GM12875 (cell line): ENCODE measurements at regions not wholly inside any gene's neighbourhood (a gene's known extent, or its start where the extent isn't known, plus 50 kb on each side); places are given as distances from the start of the nearest gene placed in this dataset.

Experiments
- H3K4me3 ChIP-seq: one replicate; pipeline ENCODE4 v1.5.1; 2011; ENCODE audit warnings: low read depth, low read length, control low read depth
- TF ChIP-seq, protein P1 (sequence below): IDR thresholded peaks from 2 replicates; pipeline ENCODE4 v1.5.1; 2011; ENCODE audit warnings: low read depth, mild to moderate bottlenecking, control low read depth, inconsistent platforms, low read length, moderate library complexity, borderline replicate concordance; ENCODE audit not compliant: insufficient read depth

DNA sequence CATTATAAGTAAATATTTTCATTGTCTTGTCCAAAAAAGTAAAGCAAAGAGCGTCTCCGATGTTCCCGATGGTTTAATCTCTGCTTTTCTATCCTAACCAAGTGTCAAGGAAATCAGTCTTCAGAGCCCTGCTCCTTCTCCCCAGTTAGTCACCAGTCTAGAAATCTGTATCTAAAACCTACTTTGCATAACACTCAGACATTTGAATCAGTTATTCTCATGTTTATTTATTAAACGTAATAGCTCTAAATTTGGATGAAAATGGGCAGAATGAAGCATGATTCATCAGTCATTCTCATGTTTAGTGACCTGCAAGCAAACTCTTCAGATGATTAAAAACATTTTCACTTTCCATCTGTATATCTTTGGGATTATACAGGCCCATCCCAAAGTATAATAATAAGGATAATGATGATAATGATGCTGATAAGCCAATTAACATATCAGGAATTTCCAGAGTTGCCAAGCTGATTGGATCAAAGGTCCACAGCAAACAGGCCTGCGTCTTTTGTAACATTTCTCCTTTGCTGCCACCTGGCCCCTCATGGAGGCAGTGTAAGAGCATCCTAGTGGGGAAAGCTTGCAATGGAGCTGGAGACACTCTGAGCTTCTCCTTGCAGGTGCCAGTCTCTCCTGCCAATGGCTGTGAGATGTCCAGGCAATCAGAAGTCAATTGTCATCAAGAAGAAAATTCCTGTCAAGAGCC is 273.9 kb downstream of the IGSF11 start:
- TF ChIP-seq, protein P1, sequence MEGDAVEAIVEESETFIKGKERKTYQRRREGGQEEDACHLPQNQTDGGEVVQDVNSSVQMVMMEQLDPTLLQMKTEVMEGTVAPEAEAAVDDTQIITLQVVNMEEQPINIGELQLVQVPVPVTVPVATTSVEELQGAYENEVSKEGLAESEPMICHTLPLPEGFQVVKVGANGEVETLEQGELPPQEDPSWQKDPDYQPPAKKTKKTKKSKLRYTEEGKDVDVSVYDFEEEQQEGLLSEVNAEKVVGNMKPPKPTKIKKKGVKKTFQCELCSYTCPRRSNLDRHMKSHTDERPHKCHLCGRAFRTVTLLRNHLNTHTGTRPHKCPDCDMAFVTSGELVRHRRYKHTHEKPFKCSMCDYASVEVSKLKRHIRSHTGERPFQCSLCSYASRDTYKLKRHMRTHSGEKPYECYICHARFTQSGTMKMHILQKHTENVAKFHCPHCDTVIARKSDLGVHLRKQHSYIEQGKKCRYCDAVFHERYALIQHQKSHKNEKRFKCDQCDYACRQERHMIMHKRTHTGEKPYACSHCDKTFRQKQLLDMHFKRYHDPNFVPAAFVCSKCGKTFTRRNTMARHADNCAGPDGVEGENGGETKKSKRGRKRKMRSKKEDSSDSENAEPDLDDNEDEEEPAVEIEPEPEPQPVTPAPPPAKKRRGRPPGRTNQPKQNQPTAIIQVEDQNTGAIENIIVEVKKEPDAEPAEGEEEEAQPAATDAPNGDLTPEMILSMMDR, result peak; percentile 35; the same call in 1 of the 2 replicates
- no peak overlapping the region for H3K4me3 ChIP-seq

DNA sequence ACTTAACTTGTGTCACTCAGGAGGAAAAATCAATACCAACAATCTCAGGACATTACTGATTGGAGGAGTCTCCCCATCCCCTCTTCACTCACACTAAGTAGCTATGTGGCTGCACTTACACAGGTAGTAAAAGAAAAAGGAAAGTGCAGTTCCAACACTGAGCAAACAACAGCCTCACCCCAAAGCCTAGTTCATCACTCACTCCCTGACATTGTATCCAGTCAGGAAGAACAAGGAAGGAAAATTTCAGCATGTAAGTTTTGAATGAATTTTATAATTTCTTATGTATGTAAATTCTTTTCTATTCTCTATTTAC is 273.4 kb downstream of the IGSF11 start:
- TF ChIP-seq, protein P1, result no peak
- no peak overlapping the region for H3K4me3 ChIP-seq

DNA sequence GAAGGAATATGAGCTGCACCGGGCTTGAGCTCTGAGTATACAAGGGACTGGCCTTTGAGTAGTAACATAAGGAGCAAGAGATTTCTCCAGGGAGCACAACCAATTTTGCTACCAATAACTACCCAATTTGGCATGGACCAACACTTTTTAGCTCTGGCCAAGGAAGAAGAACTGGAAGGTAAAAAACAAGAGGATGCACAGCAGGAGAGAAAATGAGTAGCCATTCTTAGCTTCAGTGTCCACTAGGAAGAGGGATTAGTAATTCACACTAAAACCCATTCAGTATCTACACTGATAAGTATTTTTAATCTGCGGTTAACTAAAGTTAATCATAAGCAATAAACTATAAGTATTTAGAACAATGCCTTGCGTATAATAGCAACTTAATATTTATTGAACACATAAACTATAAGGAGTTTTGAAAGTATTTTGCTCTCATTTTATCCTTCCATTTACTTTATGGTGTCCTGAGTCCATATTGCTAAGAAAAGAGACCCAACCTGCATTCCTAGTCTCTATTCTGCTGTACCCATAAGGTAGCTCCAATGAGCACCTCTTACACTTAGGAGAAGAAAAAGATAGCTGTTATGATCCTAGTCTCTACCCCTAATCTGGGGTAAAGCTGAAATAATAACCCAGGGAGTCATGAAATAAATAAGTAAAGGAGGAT is 268.9 kb downstream of the IGSF11 start:
- TF ChIP-seq, protein P1, result no peak
- no peak overlapping the region for H3K4me3 ChIP-seq

DNA sequence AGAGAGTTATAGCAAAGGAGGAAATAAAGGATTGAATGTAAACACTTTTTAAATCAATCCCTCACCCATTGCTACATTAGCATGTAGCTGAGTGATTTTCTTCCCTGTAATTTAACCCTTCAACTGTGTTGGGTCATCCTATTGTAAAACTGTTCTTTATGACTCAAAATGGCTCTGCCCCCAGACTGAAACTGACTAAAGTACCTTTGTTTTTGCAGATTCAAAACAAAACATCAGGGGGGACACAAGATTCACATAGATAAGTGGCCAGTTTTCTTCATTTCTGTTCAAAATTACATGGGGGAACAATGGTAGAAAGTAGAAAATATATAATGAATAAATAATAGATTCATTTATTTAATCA is 268.4 kb downstream of the IGSF11 start:
- TF ChIP-seq, protein P1, result no peak
- no peak overlapping the region for H3K4me3 ChIP-seq

DNA sequence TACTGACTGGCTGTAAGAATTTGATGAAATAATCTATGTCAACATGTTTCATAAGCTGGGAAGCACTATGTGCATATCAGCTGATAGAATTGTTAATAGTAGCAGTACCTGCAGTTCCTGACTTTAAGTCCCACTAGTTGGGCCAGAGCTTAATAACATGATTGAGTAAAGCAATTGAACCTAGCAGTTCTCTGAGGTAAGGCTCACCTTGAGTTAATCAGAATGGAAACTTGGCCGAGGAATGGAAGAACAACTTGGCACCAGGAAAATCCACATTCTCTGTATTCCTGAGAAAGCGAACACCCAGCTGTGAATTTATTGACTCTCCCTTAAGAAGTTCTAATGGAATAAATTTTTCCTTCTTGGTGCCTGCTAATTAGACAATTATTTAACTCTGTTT is 262.6 kb downstream of the IGSF11 start:
- TF ChIP-seq, protein P1, result no peak
- no peak overlapping the region for H3K4me3 ChIP-seq

DNA sequence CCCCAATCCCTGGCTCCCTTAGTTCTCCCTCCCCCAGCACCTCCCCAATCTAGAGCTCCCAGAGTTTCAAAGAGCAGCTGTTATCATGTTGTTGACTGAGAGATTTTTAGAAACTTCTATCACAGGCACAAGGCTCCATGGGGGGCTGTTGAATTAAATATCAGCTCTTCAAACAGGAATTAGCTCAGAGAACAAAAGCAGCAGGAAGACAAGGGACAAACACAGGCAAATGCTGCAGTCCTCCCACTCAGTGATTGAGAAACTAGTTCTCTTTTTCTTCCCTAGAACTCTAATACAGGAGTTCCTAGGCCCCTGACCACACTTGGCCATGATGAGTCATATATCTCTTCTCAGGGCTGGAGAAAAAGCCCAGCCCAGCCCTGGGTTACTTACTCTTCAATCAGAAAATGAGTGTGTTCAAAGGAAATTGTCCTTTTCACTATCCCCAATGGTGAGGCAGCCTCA is 262.1 kb downstream of the IGSF11 start:
- H3K4me3 ChIP-seq, result no peak overlapping the region
- TF ChIP-seq, protein P1, result no peak

DNA sequence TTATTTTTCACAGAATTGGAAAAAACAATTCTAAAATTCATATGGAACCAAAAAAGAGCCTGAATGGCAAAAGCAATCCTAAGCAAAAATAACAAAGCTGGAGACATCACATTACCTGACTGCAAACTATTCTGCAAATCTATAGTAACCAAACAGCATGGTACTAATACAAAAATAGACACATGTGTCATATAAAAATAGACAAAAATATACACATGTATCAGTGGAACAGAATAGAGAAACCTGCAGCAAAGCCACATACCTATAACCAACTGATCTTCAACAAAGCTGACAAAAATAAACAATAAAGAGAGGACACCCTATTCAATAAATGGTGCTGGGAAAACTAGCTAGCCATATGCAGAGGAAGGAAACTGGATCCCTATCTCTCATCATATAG is 259.6 kb downstream of the IGSF11 start:
- H3K4me3 ChIP-seq, result no peak overlapping the region
- TF ChIP-seq, protein P1, result no peak
